HTR-8/SVneo (cell line): ENCODE measurements at regions not wholly inside any gene's neighbourhood (a gene's known extent, or its start where the extent isn't known, plus 50 kb on each side); places are given as distances from the start of the nearest gene placed in this dataset.
A peak's percentile ranks its signal among the peaks of the same experiment; 100 is the strongest.

Source experiments
- DNase-seq: peaks from one replicate; pipeline ENCODE4 v3.0.0; 2011; ENCODE audit warnings: low spot score, mixed read lengths; ENCODE audit not compliant: insufficient read length
- FAIRE-seq: peaks from 2 replicates; lab custom pipeline; 2011; peaks lifted over from hg19 to GRCh38; lab: Jason Lieb, UNC

- no peak for FAIRE-seq
These were observed 543.9 kb downstream of the TLE1 start for GRCh38 chr9:81145331-81145963.

GRCh38 chr9:81141961-81142360 lies 547.4 kb downstream of the TLE1 start:
- FAIRE-seq (no peak), DNase-seq (no peak)

More at GRCh38 chr9:81145331-81145963, 543.9 kb downstream of the TLE1 start:
- DNase-seq, result no peak

- DNase-seq (no peak), FAIRE-seq (no peak)
These were observed 551.3 kb downstream of the TLE1 start for GRCh38 chr9:81137976-81138568.

GRCh38 chr9:81132796-81133195 lies 556.6 kb downstream of the TLE1 start:
- DNase-seq (no peak), FAIRE-seq (no peak)

GRCh38 chr9:81132318-81132717 lies 557.0 kb downstream of the TLE1 start:
- no peak for FAIRE-seq

GRCh38 chr9:81128701-81129100 lies 560.6 kb downstream of the TLE1 start:
- FAIRE-seq, result no peak
- no peak for DNase-seq

More at GRCh38 chr9:81132318-81132717, 557.0 kb downstream of the TLE1 start:
- no peak for DNase-seq

GRCh38 chr9:81125446-81126092 lies 563.8 kb downstream of the TLE1 start:
- FAIRE-seq (no peak), DNase-seq (no peak)

- FAIRE-seq (no peak), DNase-seq (no peak)
These were observed 565.8 kb downstream of the TLE1 start for GRCh38 chr9:81123526-81123925.

GRCh38 chr9:81122749-81123148 lies 566.6 kb downstream of the TLE1 start:
- no peak for FAIRE-seq
- DNase-seq, result no peak

GRCh38 chr9:81119591-81119990 lies 569.8 kb downstream of the TLE1 start:
- no peak for DNase-seq
- FAIRE-seq, result no peak

- DNase-seq, result no peak
- no peak for FAIRE-seq
These were observed 570.9 kb downstream of the TLE1 start for GRCh38 chr9:81118416-81118815.

GRCh38 chr9:81116340-81117137 lies 572.8 kb downstream of the TLE1 start:
- DNase-seq (peak; percentile 20), FAIRE-seq (no peak)

GRCh38 chr9:81113453-81114124 lies 575.8 kb downstream of the TLE1 start:
- FAIRE-seq (no peak), DNase-seq (no peak)

GRCh38 chr9:81112627-81113452 lies 576.5 kb downstream of the TLE1 start:
- FAIRE-seq (no peak), DNase-seq (no peak)

- FAIRE-seq, result no peak
- no peak for DNase-seq
These were observed 580.5 kb downstream of the TLE1 start for GRCh38 chr9:81108821-81109220.

- DNase-seq, result no peak
These were observed 581.0 kb downstream of the TLE1 start for GRCh38 chr9:81108391-81108790.

GRCh38 chr9:81103597-81104471 lies 585.5 kb downstream of the TLE1 start:
- FAIRE-seq (no peak), DNase-seq (no peak)

More at GRCh38 chr9:81108391-81108790, 581.0 kb downstream of the TLE1 start:
- FAIRE-seq, result no peak

- FAIRE-seq (no peak), DNase-seq (no peak)
These were observed 592.1 kb downstream of the TLE1 start for GRCh38 chr9:81097131-81097847.
